Retinal pigment epithelial cell (primary cell): ENCODE measurements at regions not wholly inside any gene's neighbourhood (a gene's known extent, or its start where the extent isn't known, plus 50 kb on each side); places are given as distances from the start of the nearest gene placed in this dataset.

Experiments
- DNase-seq: peaks from one replicate; pipeline ENCODE4 v3.0.0-alpha.2; 2010; ENCODE audit warnings: low read depth
- H3K4me3 ChIP-seq: 2 replicates; pipeline ENCODE4 v1.5.1; 2011; ENCODE audit warnings: mild to moderate bottlenecking, low read length, control low read depth, moderate library complexity
- TF ChIP-seq, protein P1 (sequence below): conservative IDR thresholded peaks from 2 replicates; pipeline ENCODE4 v1.5.1; 2011; ENCODE audit warnings: low read depth, low read length, control low read depth, inconsistent platforms

DNA sequence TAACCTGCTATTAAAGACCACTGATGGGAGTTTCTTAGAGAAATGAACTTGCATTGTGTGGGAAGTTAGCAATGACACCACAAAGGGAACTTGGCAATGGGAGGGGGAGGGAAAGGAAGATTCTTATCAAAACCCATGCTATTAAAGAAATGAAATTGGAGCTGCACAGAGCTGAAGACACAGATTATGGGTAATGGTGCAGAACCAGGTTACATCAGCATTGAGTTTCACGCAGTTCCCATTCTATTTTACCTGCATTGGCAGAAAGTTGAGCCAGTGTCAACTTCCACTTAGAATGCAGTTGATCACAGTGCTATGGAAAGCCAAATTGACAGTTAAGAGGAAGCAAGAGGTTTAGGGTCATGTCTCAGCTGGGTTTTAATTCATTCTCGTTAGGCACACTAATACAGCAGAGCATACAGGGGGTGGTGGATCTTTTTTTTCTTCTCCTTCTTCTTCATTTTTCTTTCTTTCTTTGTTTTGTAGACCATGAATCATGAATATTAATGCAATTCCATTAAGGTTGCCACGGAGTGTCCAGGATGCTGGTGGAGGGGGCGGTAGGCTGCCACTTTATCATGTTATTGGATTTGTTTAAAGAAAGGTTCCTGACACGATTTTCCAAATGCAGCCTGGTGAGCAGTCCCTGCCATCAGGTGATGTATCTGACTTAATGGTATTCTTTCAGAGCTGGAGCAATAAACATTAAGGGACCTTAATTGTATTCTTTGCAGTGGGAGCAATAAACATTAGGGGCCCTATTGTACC is 1092.0 kb upstream of the MAP3K7 start:
- TF ChIP-seq, protein P1, sequence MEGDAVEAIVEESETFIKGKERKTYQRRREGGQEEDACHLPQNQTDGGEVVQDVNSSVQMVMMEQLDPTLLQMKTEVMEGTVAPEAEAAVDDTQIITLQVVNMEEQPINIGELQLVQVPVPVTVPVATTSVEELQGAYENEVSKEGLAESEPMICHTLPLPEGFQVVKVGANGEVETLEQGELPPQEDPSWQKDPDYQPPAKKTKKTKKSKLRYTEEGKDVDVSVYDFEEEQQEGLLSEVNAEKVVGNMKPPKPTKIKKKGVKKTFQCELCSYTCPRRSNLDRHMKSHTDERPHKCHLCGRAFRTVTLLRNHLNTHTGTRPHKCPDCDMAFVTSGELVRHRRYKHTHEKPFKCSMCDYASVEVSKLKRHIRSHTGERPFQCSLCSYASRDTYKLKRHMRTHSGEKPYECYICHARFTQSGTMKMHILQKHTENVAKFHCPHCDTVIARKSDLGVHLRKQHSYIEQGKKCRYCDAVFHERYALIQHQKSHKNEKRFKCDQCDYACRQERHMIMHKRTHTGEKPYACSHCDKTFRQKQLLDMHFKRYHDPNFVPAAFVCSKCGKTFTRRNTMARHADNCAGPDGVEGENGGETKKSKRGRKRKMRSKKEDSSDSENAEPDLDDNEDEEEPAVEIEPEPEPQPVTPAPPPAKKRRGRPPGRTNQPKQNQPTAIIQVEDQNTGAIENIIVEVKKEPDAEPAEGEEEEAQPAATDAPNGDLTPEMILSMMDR = no peak
- no peak overlapping the region for H3K4me3 ChIP-seq
- no peak for DNase-seq

DNA sequence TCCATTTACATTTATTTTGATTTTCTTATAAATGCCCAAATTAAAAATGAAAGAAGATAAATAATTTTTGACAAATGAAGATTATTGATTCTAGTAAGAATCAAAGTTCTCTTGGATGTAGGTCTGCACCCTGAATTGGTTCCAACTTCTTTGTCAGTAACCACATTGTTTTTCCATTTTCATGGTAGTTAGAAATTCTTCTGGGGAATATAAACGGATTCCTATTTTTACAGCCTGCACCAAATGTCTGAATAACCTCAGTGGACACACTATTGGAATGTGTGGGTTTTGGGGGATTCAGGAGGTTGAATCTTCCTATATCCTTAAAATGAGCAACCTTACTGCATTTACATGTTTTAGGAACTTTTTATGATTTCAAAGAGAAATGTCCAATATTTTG is 1085.3 kb upstream of the MAP3K7 start:
- no peak for DNase-seq
- no peak overlapping the region for H3K4me3 ChIP-seq
- TF ChIP-seq, protein P1 = no peak

DNA sequence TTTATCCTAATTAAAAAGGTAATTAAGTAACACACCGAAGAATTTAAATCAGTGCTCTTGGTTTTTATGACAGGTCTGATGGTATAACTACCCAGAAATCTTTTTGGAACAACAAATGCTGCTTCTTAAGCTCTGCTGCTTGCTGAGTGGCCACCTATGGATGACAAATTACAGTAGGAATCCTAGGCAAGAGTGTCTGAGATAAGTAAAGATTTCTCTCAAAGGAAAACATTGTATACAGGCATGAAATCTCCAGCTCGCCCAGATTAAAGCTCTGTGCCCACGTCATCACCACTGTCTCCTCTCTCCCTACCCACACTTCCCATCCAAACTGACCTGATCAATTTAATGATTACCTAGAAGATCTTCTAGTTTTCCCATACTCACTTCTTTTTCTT is 1083.0 kb upstream of the MAP3K7 start:
- H3K4me3 ChIP-seq = no peak overlapping the region
- TF ChIP-seq, protein P1 = no peak
- no peak for DNase-seq

DNA sequence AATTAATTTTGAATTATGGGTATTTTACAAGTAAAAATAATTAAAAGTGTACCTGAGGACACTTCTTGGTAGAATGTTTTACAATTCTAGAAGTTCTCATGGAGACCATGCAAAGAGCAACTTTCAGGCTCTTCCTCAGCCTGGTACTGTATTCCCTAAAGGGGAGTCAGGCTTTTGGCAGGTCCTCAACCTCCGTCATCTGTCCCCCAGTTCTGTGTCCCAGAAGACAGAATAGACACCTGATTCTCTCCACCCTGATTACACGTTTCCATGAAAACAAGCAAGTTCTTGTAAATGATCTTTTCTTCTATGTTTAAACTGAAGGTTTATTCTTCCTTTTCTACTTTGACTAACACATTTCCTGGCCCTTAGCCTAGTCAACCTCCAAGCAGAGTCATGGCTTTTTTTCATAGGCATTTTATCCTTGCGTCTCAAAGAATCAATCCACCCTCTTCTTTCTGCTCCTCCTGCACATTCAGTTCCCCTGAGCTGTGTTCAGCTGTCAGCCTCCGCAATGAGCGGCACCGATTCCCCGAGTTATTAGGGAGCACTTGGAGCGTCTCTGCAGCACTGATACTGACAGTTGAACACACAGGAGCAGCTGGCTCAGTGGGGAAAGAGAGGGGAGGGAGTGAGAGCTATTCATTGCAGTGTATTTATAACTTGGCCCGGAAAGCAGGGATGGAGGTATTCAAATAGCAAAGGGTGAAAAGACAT is 1082.4 kb upstream of the MAP3K7 start:
- TF ChIP-seq, protein P1 = no peak
- H3K4me3 ChIP-seq = no peak overlapping the region
- DNase-seq = no peak

DNA sequence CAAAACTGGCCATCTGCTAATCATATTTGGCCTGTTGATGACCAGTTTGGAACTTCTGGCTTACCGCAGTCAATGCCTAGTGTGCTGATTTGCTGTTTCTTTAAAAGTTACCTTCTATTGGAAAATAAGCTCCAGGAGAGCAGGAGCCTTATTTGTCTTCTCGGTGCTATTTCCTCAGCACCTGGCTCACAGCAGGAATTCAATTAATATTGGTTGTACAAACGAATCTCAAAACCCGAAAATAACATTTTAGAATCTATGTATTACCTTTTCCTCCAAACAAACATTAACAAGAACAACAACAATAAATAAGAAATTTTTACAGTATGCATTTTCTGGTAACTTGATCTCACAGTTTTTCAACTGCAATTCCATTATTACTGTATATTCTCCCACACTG is 1080.7 kb upstream of the MAP3K7 start:
- DNase-seq = no peak
- H3K4me3 ChIP-seq = no peak overlapping the region
- TF ChIP-seq, protein P1 = no peak

DNA sequence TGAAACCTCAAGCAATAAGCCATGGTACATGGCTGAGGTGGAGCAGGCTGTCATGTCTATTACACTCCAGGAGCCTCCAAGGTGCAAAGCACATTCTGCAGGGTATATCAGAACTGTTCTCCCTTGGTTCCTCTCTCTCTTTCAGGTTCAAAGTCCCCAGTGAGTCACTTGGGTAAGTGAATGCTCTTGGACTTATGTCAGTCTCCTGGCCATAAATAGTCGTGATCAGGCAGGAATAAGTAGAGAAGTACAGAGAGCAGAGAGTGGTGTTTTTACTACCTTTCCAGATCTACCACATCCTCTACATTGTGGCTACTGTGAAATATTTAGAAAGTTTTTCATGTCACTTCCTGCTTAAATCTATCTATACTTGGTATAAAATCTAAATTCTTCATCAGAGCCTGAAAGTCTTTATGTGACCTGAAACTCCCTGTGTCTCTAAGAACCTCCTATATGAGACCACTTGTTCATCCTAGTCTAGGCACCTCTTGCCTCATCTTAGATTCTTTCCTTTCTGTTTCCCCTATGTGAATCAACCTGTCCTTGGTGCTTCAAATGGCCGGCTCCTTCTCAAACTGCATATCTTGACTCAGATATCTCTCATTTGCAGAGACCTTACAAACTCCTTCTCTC is 1077.6 kb upstream of the MAP3K7 start:
- H3K4me3 ChIP-seq = no peak overlapping the region
- TF ChIP-seq, protein P1 = no peak
- DNase-seq = no peak
